Stimulated activated naive CD8-positive, alpha-beta T cell treated with anti-CD3 and anti-CD28 coated beads, Interleukin-15, amount 100 ng/mL, for 72 hours (primary cell): ENCODE measurements at regions not wholly inside any gene's neighbourhood (a gene's known extent, or its start where the extent isn't known, plus 50 kb on each side); places are given as distances from the start of the nearest gene placed in this dataset.

Source experiments
- ATAC-seq: fragments of 150-1000 bp; cut with Tn5 transposase; 2 replicates; pipeline ENCODE4 v1.10.0; 2021; ENCODE audit warnings: mild to moderate bottlenecking, moderate library complexity
- DNase-seq, 2 donors: peaks; one replicate each; pipeline ENCODE4 v3.0.0; 2021 to 2022
- H3K27ac Mint-ChIP-seq, 2 donors: one replicate each; pipeline ENCODE4 v1.8.0; 2022; ENCODE audit warnings: mild to moderate bottlenecking in 2 of 2, mixed read lengths in 2 of 2, moderate library complexity in 2 of 2
- H3K27me3 Mint-ChIP-seq: one replicate; pipeline ENCODE4 v1.8.0; 2022; ENCODE audit warnings: mixed read lengths
- H3K4me1 Mint-ChIP-seq: one replicate; pipeline ENCODE4 v1.8.0; 2022; ENCODE audit warnings: mild to moderate bottlenecking, mixed read lengths
- H3K4me3 Mint-ChIP-seq, 2 donors: one replicate each; pipeline ENCODE4 v1.8.0; 2022; ENCODE audit warnings: mild to moderate bottlenecking in 2 of 2, mixed read lengths in 2 of 2, moderate library complexity in 1 of 2
- H3K9me3 Mint-ChIP-seq, 2 donors: one replicate each; pipeline ENCODE4 v1.8.0; 2022; ENCODE audit warnings: mixed read lengths in 2 of 2

DNA sequence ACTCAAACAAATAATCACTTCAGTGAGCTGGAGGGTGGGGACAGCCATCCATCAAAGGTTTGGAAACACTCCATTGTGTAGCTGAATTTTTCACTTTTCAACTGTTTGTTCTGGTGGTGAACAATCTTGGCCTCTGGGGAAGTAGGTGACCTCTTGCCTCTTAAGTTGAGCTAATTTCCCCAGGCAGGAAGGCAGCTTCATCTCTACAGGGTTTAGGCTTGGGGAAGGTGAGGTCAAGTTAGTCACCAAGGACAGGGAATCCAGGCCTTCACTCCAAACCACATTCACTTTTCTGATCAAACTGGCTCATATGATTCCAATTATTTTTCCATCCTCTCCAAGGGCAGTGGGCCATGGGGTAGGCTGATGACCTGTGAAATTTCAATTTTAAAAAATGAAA lies 138.3 kb upstream of the HABP2 start:
- Mint-ChIP-seq H3K4me1 (no peaks in the 10 kb centered on the region), H3K27me3 (peaks cover 44% of the 10 kb centered on the region), H3K27ac (no peak overlapping the region), H3K9me3 (peaks cover 0 to 8% of the 10 kb centered on the region in 2 donors), H3K4me3 (no peak overlapping the region)
- DNase-seq, result no peak
- ATAC-seq, result no peak

DNA sequence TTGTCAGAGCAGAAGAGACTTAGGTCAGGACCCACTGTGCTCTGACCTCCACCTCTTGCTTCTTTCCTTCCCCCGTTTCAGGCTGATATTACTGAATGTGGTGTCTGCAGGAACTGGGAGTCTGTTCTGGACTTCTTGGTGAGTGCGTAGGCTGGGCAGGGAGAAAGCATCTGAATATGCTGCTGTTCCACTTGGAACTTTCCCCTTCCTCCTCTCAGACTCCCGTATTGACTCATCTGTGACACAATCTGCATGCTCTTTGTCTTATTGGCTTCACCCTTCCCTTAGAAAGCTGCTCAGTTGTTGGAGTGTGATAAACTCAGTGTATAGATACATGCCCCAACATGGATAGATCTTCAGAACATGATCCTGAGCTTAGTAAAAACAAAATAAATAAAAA lies 137.6 kb upstream of the HABP2 start:
- Mint-ChIP-seq H3K4me3 (no peak overlapping the region), H3K9me3 (peaks cover 6 to 15% of the 10 kb centered on the region in 2 donors), H3K27me3 (peaks cover 49% of the 10 kb centered on the region), H3K4me1 (no peaks in the 10 kb centered on the region), H3K27ac (no peak overlapping the region)
- no peak for ATAC-seq
- no peak for DNase-seq

DNA sequence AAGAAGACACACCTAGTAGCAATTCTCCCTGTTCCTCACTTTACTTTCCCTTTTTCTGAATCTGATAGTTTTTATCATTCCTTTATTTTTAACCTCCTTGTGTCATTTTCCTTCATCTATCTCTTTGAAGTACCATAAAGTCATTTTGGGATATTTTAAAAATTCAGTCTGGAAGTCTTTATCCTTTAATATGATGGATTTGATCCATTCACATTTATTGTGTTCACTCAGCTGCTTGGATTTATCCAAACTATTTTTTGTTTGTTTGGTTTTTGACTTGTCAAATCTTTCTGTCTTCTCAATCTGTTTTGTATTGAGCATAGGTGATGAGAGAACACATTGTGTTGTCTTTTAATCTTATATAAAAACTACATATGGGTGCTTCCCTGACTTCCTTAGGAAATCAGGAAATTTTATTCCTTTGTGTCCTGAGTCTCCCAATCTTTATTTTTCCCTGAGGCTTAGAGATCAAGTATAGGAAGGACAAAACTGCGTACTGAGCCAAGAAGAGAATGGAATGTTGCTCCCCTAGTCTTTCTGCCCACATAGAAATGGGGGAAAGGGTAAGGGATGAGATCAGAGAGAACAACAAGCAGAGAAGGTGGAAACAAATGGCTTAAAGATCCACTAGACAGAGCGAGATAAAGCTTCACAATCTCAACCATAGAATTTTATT lies 132.7 kb upstream of the HABP2 start:
- ATAC-seq (no peak), DNase-seq (no peak)
- H3K4me1 Mint-ChIP-seq, result no peaks in the 10 kb centered on the region
- no peak overlapping the region for H3K4me3 Mint-ChIP-seq
- peaks cover 8 to 30% of the 10 kb centered on the region in 2 donors for H3K9me3 Mint-ChIP-seq
- H3K27me3 Mint-ChIP-seq, result peaks cover 49% of the 10 kb centered on the region
- no peak overlapping the region for H3K27ac Mint-ChIP-seq

DNA sequence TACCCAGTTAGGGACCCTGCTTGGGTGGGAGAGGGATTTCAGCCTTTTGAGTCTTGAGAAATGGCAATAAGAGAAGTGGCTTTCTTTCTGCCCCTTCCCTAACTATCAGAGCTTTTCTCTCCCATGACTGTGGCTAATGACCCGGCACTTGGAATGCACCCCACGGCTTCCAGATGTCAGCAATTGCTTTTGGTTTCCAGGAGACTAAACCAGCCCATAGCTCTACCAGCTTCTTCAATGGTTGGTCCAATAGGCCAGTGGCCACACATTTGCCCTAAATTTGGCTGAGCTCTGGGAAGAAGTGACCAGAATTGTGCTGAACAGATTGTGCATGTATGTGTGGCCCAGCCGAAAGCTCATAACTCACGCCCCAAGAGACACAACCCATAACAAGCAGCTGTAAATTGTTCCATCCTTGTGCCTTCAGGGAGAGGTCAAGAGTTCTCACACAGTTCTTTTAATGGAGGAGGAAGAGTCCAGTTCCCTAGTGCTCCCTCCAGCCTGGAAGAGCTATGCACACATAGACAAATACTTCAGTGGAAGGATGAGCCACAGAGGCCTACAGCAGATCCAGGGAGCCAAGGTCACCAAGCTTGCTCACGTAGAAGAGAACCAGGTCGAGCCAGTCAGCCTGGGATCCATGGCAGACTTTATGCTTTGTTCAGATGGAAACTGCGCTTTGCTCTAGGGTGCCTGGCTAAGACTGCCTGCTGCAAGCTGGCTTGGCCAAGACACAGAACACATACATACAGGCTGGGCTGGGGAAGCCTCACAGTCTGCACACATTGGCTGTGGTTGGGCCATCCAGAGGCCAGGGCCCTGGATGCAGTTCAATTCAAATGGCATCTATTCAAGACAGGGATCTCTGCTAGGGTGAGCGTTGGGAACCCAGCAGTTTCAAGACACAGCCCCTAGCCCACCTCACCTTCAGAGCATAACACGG lies 131.8 kb upstream of the HABP2 start:
- ATAC-seq (no peak), DNase-seq (no peak)
- no peak overlapping the region for H3K4me3 Mint-ChIP-seq
- no peaks in the 10 kb centered on the region for H3K4me1 Mint-ChIP-seq
- H3K9me3 Mint-ChIP-seq, result peaks cover 8 to 30% of the 10 kb centered on the region in 2 donors
- no peak overlapping the region for H3K27ac Mint-ChIP-seq
- H3K27me3 Mint-ChIP-seq, result peaks cover 42% of the 10 kb centered on the region

- Mint-ChIP-seq H3K4me3 (no peak overlapping the region), H3K4me1 (no peaks in the 10 kb centered on the region), H3K27me3 (peaks cover 31% of the 10 kb centered on the region), H3K9me3 (peaks cover 8 to 30% of the 10 kb centered on the region in 2 donors), H3K27ac (no peak overlapping the region)
- no peak for ATAC-seq
- no peak for DNase-seq
These were observed 130.5 kb upstream of the HABP2 start for GRCh38 chr10:113422371-113422770.

DNA sequence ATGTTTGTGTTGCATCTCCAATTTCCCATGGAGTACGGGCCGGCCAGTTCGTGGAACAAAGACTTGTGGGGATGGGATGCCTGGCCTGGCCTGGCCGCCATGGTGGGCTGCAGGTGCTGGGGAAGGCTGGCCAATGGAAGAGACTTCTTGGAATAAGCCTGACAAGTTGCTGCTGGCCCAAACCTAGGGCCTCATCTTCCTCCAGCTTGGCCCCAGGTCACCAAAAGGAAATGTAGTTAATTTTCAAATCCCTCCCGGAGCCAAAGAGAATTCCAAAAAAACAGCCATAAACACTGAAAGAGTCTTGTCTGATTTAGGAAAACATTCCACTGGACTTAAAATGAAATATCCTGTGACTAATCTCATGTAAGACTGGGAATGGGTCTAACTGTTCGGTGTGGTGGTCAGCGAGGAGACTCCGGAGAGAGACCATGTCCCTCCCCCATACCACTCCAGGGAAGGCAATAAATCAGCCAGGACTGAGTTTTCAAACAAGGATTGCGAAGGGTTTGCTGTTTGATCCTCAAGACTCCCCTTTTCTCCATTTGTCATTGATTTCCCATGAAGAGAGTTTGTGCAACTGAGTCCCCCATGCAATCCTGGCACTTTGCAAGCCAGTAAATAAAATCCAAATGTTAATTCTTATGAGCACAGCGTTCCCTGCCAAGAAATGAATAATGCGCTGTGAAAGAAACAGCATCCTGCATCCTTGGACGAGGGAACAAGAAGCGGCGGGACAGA lies 128.7 kb upstream of the HABP2 start:
- Mint-ChIP-seq H3K9me3 (peaks cover 8 to 22% of the 10 kb centered on the region in 2 donors), H3K27me3 (peaks cover 21% of the 10 kb centered on the region), H3K27ac (no peak overlapping the region), H3K4me3 (no peak overlapping the region), H3K4me1 (no peaks in the 10 kb centered on the region)
- DNase-seq, result no peak
- no peak for ATAC-seq

DNA sequence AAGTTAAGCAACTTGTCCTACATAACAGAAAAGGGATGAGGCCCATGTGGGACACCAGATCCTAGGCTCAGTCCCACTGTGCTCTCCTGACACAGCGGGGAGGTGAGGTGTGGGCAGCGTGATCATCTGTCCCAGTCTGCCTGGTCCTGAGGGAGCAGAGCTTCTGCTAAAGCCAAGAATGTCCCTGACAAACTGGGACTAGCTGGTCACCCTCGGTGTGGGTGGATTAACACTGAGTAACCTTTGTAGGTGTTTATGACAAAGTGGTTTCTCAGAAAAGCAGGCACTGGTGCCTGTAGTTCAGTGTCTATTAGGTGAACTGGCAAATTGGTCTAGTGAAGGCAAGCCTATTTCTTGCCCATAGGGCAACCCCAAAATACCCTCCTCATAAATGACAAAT lies 127.8 kb upstream of the HABP2 start:
- Mint-ChIP-seq H3K27ac (no peak overlapping the region), H3K27me3 (peaks cover 18% of the 10 kb centered on the region), H3K4me3 (no peak overlapping the region), H3K9me3 (peaks cover 5 to 17% of the 10 kb centered on the region in 2 donors), H3K4me1 (no peaks in the 10 kb centered on the region)
- ATAC-seq, result no peak
- no peak for DNase-seq

DNA sequence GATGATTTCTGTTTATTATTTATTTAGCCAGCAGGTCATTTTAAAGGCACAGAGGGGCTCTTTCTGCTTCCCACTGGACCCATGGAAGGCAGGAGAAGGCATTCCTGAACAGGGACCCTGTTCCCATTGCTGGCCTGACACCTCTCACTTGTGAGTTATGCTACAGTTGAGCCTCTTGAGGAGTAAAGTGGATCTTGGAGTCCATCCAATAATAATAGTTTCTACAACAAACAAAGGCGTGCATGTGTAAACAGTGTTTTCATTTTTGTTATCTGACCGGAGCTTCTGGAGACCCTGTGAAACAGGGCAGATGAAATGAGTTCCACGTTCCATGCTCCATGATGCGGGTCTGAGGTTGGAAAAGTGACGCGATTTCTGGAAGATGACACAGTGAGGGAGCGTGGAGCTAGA lies 127.3 kb upstream of the HABP2 start:
- H3K27me3 Mint-ChIP-seq, result peaks cover 14% of the 10 kb centered on the region
- ATAC-seq, result no peak
- no peak overlapping the region for H3K27ac Mint-ChIP-seq
- no peak for DNase-seq
- H3K4me1 Mint-ChIP-seq, result no peaks in the 10 kb centered on the region
- H3K9me3 Mint-ChIP-seq, result peaks cover 0 to 13% of the 10 kb centered on the region in 2 donors
- no peak overlapping the region for H3K4me3 Mint-ChIP-seq

DNA sequence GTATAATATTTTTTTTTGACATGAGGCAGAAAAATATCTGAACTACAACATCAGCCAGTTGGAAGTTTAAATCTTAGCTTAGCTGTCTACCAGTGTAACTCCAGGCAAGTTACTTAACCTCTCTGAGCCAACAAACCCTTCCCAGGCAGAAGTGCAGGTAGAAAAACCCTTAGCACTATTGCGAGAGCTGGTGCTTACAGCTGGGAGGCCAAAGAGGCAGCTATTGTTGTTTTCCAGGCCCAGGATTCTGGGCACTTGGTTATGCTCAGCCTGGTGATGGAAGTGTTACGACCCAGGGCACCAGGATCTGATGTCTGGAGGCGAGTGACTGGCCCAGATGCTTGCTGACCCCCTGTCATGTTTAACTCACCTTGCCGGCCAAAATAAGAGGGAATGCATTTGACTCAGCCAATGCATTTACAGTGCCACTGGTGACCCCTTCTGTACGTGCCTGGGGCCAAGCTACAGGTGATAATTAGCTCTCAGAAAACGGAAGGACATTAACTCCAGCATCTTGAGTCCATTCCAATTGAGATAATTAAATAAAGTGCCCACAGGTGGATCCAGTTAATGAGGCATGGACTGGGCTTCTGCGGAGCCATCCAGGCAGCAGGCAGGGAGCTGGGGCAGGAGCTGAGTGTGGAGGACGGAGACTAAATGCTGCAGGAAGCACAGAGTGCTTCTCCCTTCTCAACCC lies 126.5 kb upstream of the HABP2 start:
- no peak for ATAC-seq
- DNase-seq, result no peak
- Mint-ChIP-seq H3K4me3 (no peak overlapping the region), H3K27me3 (peaks cover 11% of the 10 kb centered on the region), H3K27ac (no peak overlapping the region), H3K9me3 (peaks cover 0 to 11% of the 10 kb centered on the region in 2 donors), H3K4me1 (no peaks in the 10 kb centered on the region)

GRCh38 chr10:113427236-113427735 lies 125.6 kb upstream of the HABP2 start:
- peaks cover 8% of the 10 kb centered on the region for H3K27me3 Mint-ChIP-seq

DNA sequence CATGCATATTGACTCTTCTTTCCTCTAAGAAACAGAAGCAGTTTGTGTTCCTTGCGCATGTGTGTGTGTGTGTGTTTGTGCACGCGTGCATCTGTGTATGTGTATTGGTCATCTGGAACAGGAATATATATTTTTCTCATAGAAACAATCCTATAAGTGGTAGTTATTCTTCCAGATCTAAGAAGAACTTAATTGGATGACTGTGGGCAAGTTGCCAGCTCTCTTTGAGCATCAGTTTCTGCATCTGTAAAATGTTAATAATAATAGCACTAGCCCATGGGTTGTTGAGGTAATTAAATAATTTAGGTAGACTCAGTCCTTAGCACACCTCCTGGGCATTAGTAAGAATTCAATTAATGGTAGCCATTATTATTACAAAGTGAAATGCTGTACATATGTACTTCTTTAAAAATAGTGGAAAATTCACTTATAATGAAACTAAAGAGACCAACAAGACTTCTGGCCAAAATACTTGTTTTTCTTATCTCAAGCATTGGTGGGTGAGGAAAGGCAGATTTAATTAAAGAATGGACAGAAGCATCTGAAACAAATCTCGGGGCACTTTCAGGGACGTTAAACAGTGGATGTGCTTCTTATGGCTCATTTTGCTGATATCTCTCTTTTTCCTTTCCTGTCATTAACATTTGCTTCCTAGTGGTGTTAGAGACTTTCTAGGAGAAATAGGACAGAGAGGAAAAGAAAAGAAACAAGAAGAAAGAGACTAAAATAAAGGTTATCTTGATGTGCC lies 124.9 kb upstream of the HABP2 start:
- peaks cover 8% of the 10 kb centered on the region for H3K27me3 Mint-ChIP-seq

More at GRCh38 chr10:113427236-113427735, 125.6 kb upstream of the HABP2 start:
- ATAC-seq (no peak), DNase-seq (no peak)
- peaks cover 0 to 7% of the 10 kb centered on the region in 2 donors for H3K9me3 Mint-ChIP-seq
- H3K4me1 Mint-ChIP-seq, result no peaks in the 10 kb centered on the region
- no peak overlapping the region for H3K4me3 Mint-ChIP-seq
- no peak overlapping the region for H3K27ac Mint-ChIP-seq

GRCh38 chr10:113430634-113431397 lies 122.0 kb upstream of the HABP2 start:
- Mint-ChIP-seq H3K4me1 (no peaks in the 10 kb centered on the region), H3K27me3 (no peaks in the 10 kb centered on the region), H3K27ac (no peak overlapping the region), H3K4me3 (no peak overlapping the region), H3K9me3 (peaks cover 0 to 16% of the 10 kb centered on the region in 2 donors)
- ATAC-seq (no peak), DNase-seq (no peak)

More for the DNA sequence above, 124.9 kb upstream of the HABP2 start:
- H3K27ac Mint-ChIP-seq, result no peak overlapping the region
- no peak for ATAC-seq
- H3K9me3 Mint-ChIP-seq, result peaks cover 0 to 7% of the 10 kb centered on the region in 2 donors
- no peak overlapping the region for H3K4me3 Mint-ChIP-seq
- H3K4me1 Mint-ChIP-seq, result no peaks in the 10 kb centered on the region
- DNase-seq, result no peak

DNA sequence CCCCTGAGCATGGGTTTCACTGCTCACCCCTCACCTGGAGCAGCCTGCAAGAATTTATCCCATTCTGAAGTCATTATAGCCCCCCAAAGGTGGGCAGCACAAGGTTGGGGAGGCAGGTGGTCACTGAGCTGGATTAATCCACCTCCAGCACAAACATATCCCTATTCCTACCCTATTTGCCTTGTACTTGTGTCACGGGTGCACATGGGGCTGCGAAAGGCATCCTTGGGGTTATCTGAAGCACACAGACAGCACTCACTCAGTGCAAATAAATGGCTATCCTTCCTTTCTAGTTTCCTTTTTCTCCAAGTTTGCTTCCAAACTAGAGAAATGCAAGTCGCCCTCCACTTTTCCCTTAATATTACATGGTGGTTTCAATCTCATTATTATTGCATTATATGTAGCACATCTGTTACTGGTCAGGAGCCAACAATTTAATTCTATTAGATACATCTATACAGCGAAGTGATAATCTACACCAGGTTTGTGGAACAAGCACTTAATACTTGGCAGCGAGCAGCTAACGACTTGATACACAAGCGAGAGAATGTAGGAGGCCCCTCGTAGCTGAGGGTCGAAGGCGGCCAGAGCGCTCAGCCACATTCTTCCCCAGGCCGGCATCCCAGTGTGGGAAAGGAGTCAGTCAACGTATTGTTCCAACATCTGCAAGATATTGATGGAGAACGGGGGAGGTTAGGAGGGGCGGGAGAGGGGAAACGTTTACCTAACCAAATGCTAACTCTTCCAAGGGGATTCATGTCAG lies 121.3 kb upstream of the HABP2 start:
- Mint-ChIP-seq H3K9me3 (peaks cover 0 to 16% of the 10 kb centered on the region in 2 donors), H3K27me3 (peaks cover 6% of the 10 kb centered on the region), H3K4me3 (no peak overlapping the region), H3K27ac (no peak overlapping the region), H3K4me1 (no peaks in the 10 kb centered on the region)
- no peak for ATAC-seq
- no peak for DNase-seq
